Umbilical cord (tissue), 1 donor: ENCODE measurements at regions not wholly inside any gene's neighbourhood (a gene's known extent, or its start where the extent isn't known, plus 50 kb on each side); places are given as distances from the start of the nearest gene placed in this dataset.
A peak's percentile ranks its signal among the peaks of the same experiment; 100 is the strongest.

ENCODE experiments used
- DNase-seq: peaks from one replicate; pipeline ENCODE4 v3.0.0-alpha.2; 2015; ENCODE audit warnings: low spot score

- no peak for DNase-seq
These were observed 73.5 kb upstream of the TMCO5A start for GRCh38 chr15:37860896-37861295.

GRCh38 chr15:37865687-37866086 is 68.8 kb upstream of the TMCO5A start:
- no peak for DNase-seq

DNA sequence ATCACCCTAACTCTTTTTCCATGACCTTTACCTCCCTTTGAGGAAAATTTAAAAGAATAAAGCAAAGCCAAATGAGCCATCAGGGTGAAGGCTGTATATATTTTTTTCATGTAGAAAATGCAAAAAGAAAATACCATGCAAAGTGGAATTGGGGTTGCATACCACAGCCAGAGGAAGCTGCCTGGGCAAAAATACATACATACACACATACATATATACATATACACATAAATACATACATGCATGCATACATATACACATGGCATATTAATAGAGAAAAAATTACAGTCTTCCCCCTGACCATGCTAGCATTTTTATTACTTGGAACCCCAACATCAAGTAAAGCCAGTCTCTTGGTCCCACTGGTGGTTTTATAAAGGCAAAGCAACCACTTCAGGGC is 63.7 kb upstream of the TMCO5A start:
- no peak for DNase-seq

- DNase-seq, result peak; percentile 18
These were observed 61.8 kb upstream of the TMCO5A start for GRCh38 chr15:37872661-37873060.

GRCh38 chr15:37873336-37873735 is 61.1 kb upstream of the TMCO5A start:
- DNase-seq, result peak; percentile 23

DNA sequence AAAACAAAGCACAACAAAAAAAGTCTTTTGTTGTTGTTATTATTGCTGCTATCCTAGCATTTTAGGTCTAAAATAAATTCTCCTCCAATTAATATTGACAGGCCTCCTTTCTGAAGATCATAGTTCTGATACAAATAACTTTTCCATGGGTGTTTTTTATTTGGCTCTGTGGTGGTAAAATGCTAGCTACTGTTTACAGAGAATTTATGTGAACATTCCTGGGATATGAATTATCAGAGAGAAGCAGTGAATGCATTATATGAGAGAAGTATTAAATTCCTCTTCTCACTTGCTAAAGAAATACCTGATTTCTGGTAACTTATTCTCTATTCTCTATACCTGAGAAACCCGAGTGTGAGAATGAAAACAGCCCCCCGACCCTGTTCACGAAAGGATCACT is 57.5 kb upstream of the TMCO5A start:
- DNase-seq, result no peak

GRCh38 chr15:37877851-37878741 is 56.3 kb upstream of the TMCO5A start:
- peak; percentile 91 for DNase-seq

DNA sequence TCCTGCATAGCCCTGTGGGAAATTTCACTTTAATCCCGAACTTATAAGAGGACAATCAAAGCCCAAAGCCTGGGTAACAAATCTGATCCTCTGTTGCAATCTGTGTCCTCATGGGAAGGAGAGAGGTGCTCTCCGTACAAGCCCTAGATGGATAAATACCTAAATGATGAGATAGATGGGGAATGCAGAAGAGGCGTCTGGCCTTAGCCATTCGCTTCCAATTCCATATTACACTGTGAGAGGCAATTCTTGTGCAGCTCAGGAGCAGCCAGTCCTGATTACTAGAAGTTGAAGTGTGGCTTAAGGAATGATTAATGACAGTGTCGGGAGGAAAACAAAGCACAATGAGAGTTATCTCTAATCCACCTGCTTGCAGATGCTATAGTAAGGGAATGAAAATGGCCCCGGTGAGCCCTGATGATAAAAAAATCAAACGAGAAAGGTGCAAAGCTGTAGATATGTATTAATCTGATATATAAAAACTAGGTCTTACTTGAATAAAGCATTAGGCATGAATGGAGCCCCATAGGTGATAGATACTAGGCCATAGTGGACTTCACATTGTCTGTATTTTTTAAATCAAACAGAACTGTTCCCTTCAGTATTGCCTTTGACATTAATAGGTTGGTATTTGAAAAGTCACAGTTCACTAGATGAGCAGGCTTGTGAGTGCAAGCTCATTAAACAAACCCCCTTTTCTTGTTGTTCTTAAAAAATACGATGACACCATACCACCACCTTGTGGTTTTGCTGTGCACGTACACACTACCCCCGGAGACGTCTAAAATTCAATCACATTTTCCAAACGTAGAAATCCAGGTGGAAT is 54.2 kb upstream of the TMCO5A start:
- peak; percentile 73 for DNase-seq

GRCh38 chr15:37880835-37881153 is 53.6 kb upstream of the TMCO5A start:
- no peak for DNase-seq

DNA sequence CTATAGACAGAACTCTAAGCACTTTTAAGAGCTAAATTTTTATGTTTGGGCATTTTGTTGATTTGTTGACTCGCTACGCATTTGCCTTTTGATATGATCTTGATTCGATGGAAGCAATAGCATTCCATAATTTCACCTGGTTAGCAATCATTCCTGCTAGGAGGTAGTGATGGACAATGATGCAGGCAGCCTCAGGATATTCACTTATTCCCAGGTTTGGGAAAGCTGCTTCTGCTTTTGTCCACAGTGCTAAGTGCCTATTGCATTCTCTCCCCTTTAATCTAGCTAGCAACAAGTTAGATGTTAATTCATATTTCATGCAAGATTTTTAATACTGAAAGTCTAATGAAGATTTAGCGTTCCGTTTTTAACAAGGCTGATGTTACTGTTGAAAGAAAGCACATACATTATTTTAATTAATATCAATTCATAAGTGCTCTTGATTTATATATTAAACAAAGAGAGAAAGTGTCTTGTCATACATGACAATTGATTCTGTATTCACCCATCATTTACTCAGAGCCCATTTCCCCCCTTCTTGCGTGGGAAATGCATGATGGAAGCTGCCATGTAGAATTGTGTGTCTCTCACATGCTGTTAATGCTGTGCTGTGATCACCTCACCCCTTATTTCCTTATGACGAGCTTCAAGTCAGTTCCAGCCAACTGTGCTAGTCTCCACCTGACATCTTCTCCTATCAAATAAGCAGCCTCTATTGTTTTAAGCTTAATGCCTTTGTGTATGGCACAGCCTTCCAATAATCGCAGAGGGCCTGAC is 53.0 kb upstream of the TMCO5A start:
- DNase-seq, result no peak

- DNase-seq, result no peak
These were observed 51.8 kb upstream of the TMCO5A start for GRCh38 chr15:37882640-37883039.
